ENCODE measurements at regions not wholly inside any gene's neighbourhood (a gene's known extent, or its start where the extent isn't known, plus 50 kb on each side); places are given as distances from the start of the nearest gene placed in this dataset.

GRCh38 chr2:76159042-76159648 lies 448.4 kb upstream of the GCFC2 start (continued):
- no peak for TF ChIP-seq ZNF530 (tag by site-specific recombination; IDR thresholded peaks at IDR 0.05; ENCODE audit: low read depth)
- TF ChIP-seq ZNF433 (tag by site-specific recombination; IDR thresholded peaks at IDR 0.05; ENCODE audit: low read depth): no peak
- no peak for TF ChIP-seq GFI1B (tag by site-specific recombination; IDR thresholded peaks at IDR 0.05)
- no peak for TF ChIP-seq ZNF114 (tag by site-specific recombination; IDR thresholded peaks at IDR 0.05)
- no peak for TF ChIP-seq ZNF350 (tag by site-specific recombination; IDR thresholded peaks at IDR 0.05)
- no peak for TF ChIP-seq ZNF121 (tag by site-specific recombination; IDR thresholded peaks at IDR 0.05)
- TF ChIP-seq ZNF560 (tag by site-specific recombination; IDR thresholded peaks at IDR 0.05; ENCODE audit: borderline replicate concordance): no peak

GRCh38 chr2:76157531-76157930 lies 446.8 kb upstream of the GCFC2 start:
- H3K27ac ChIP-seq (ENCODE audit: extremely low read depth, low read depth, low read length): no peak overlapping the region
- TF ChIP-seq ZNF132 (tag by site-specific recombination; IDR thresholded peaks at IDR 0.05; ENCODE audit: borderline replicate concordance): no peak
- no peak for TF ChIP-seq ZBTB49 (tag by site-specific recombination; IDR thresholded peaks at IDR 0.05; ENCODE audit: low read depth)
- no peak for TF ChIP-seq INSM2 (tag by site-specific recombination; IDR thresholded peaks at IDR 0.05)
- TF ChIP-seq ZNF366 (tag by site-specific recombination; conservative IDR thresholded peaks at IDR 0.05): no peak
- no peak for TF ChIP-seq ZNF580 (tag by site-specific recombination; IDR thresholded peaks at IDR 0.05)
- no peak for TF ChIP-seq ZNF433 (tag by site-specific recombination; IDR thresholded peaks at IDR 0.05; ENCODE audit: low read depth)
- TF ChIP-seq ZNF510 (tag by site-specific recombination; IDR thresholded peaks at IDR 0.05; ENCODE audit: insufficient replicate concordance): no peak
- TF ChIP-seq HOXC10 (CRISPR knock-in tag; IDR thresholded peaks at IDR 0.05): no peak
- no peak for TF ChIP-seq ZNF530 (tag by site-specific recombination; IDR thresholded peaks at IDR 0.05; ENCODE audit: low read depth)
- TF ChIP-seq ZIC2 (tag by site-specific recombination; IDR thresholded peaks at IDR 0.05): no peak
- no peak for TF ChIP-seq ZEB2 (tag by site-specific recombination; IDR thresholded peaks at IDR 0.05)
- no peak for TF ChIP-seq ZNF449 (tag by site-specific recombination; IDR thresholded peaks at IDR 0.05)
- no peak for TF ChIP-seq ZNF248 (tag by site-specific recombination; IDR thresholded peaks at IDR 0.05)
- H3K4me3 ChIP-seq (ENCODE audit: low read depth, low read length): no peak overlapping the region
- H3K4me1 ChIP-seq (ENCODE audit: control insufficient read depth, insufficient read depth, low read length): no peaks in the 10 kb centered on the region
- POLR2A ChIA-PET: no interaction called here
- no peaks in the 10 kb centered on the region for H3K9me3 ChIP-seq (ENCODE audit: control insufficient read depth, insufficient read depth, low read depth, low read length)
- H3K36me3 ChIP-seq (ENCODE audit: control insufficient read depth in 2 of 2, insufficient read depth in 1 of 2, low read length in 2 of 2): no peaks in the 10 kb centered on the region
- CTCF ChIA-PET: no interaction called here

GRCh38 chr2:76154981-76155380 lies 444.3 kb upstream of the GCFC2 start:
- no peak overlapping the region for H3K27ac ChIP-seq (ENCODE audit: extremely low read depth, low read depth, low read length)
- H3K36me3 ChIP-seq (ENCODE audit: control insufficient read depth in 2 of 2, insufficient read depth in 1 of 2, low read length in 2 of 2): no peaks in the 10 kb centered on the region
- H3K4me3 ChIP-seq (ENCODE audit: low read depth, low read length): no peak overlapping the region
- H3K9me3 ChIP-seq (ENCODE audit: control insufficient read depth, insufficient read depth, low read depth, low read length): no peaks in the 10 kb centered on the region
- ChIA-PET POLR2A (no interaction called here), CTCF (no interaction called here)
- no peaks in the 10 kb centered on the region for H3K4me1 ChIP-seq (ENCODE audit: control insufficient read depth, insufficient read depth, low read length)
- no peak for TF ChIP-seq BCL11B (tag by site-specific recombination; IDR thresholded peaks at IDR 0.05; ENCODE audit: low read depth)
- no peak for TF ChIP-seq ZNF391 (tag by site-specific recombination; IDR thresholded peaks at IDR 0.05; ENCODE audit: borderline replicate concordance, low read depth)
- TF ChIP-seq ZNF362 (tag by site-specific recombination; IDR thresholded peaks at IDR 0.05): no peak
- no peak for TF ChIP-seq EGR2 (tag by site-specific recombination; IDR thresholded peaks at IDR 0.05; ENCODE audit: low read depth)
- TF ChIP-seq PBX3 (CRISPR knock-in tag; IDR thresholded peaks at IDR 0.05): no peak
- TF ChIP-seq ZNF747 (tag by site-specific recombination; IDR thresholded peaks at IDR 0.05): no peak

Data from HEK293 (cell line).